WTC11 (cell line): ENCODE measurements at regions not wholly inside any gene's neighbourhood (a gene's known extent, or its start where the extent isn't known, plus 50 kb on each side); places are given as distances from the start of the nearest gene placed in this dataset.

ENCODE experiments used
- ATAC-seq: fragments of 200-7000 bp; cut with Tn5 transposase; 2 replicates; pipeline ENCODE4 v1.10.0; 2021; ENCODE audit warnings: mild to moderate bottlenecking, moderate library complexity
- CTCF ChIA-PET: fragments of 300-600 bp; sonication (Branson Sonifier 250); formaldehyde crosslinking; loops from one replicate; lab custom pipeline; 2021; ENCODE audit warnings: antibody characterized with exemption; lab: Charles Lee
- POLR2A ChIA-PET: fragments of 350-600 bp; sonication (Branson Sonifier 250); formaldehyde crosslinking; loops from one replicate; lab custom pipeline; 2021; ENCODE audit warnings: antibody characterized with exemption; lab: Charles Lee
- DNase-seq: peaks from one replicate; pipeline ENCODE4 v3.0.0; 2021; ENCODE audit warnings: low spot score
- H3K27ac Mint-ChIP-seq: 2 replicates; pipeline ENCODE4 v1.8.0; 2021; ENCODE audit warnings: mixed read lengths
- H3K27me3 Mint-ChIP-seq: 2 replicates; pipeline ENCODE4 v1.8.0; 2021; ENCODE audit warnings: low read depth, mild to moderate bottlenecking, moderate library complexity, mixed read lengths
- H3K36me3 Mint-ChIP-seq: 2 replicates; pipeline ENCODE4 v1.8.0; 2021; ENCODE audit warnings: mixed read lengths
- H3K4me1 Mint-ChIP-seq: 2 replicates; pipeline ENCODE4 v1.8.0; 2022; ENCODE audit warnings: mixed read lengths
- H3K4me3 Mint-ChIP-seq: 2 replicates; pipeline ENCODE4 v1.8.0; 2021; ENCODE audit warnings: mild to moderate bottlenecking, moderate library complexity, mixed read lengths
- H3K9me3 Mint-ChIP-seq: 2 replicates; pipeline ENCODE4 v1.8.0; 2021; ENCODE audit warnings: mixed read lengths
- ATF1 ChIP-seq: sonication (generic); formaldehyde crosslinking; IDR thresholded peaks from 2 replicates; pipeline ENCODE4 v1.8.1; 2023; ENCODE audit warnings: mild to moderate bottlenecking, moderate library complexity, missing genetic modification reagents
- CREB1 ChIP-seq: sonication (generic); formaldehyde crosslinking; IDR thresholded peaks from 2 replicates; pipeline ENCODE4 v1.8.0; 2023; ENCODE audit warnings: mild to moderate bottlenecking, missing genetic modification reagents
- FOXJ3 ChIP-seq: sonication (generic); formaldehyde crosslinking; IDR thresholded peaks from 2 replicates; pipeline ENCODE4 v1.9.0; 2021; ENCODE audit warnings: missing genetic modification reagents, mild to moderate bottlenecking, borderline replicate concordance
- GTF2I ChIP-seq: fragments of 250-450 bp; sonication (Bioruptor Pico); conservative IDR thresholded peaks from 2 replicates; pipeline ENCODE4 v1.4.0; 2021; ENCODE audit warnings: mild to moderate bottlenecking
- MXD4 ChIP-seq: fragments of 250-450 bp; sonication (Bioruptor Pico); IDR thresholded peaks from 2 replicates; pipeline ENCODE4 v1.8.0; 2021; ENCODE audit warnings: mild to moderate bottlenecking, moderate library complexity, borderline replicate concordance
- OVOL2 ChIP-seq: fragments of 250-450 bp; sonication (Bioruptor Pico); IDR thresholded peaks from 2 replicates; pipeline ENCODE4 v1.9.0; 2021; ENCODE audit warnings: mild to moderate bottlenecking, borderline replicate concordance
- RORB ChIP-seq: fragments of 250-450 bp; sonication (Bioruptor Pico); IDR thresholded peaks from 2 replicates; pipeline ENCODE4 v1.9.0; 2021; ENCODE audit warnings: mild to moderate bottlenecking
- SMAD3 ChIP-seq: sonication (generic); formaldehyde crosslinking; IDR thresholded peaks from 2 replicates; pipeline ENCODE4 v1.8.0; 2022; ENCODE audit warnings: missing genetic modification reagents, mild to moderate bottlenecking, borderline replicate concordance
- TCF7 ChIP-seq: sonication (generic); formaldehyde crosslinking; IDR thresholded peaks from 2 replicates; pipeline ENCODE4 v1.8.0; 2022; ENCODE audit warnings: mild to moderate bottlenecking, low read depth, missing genetic modification reagents, moderate library complexity
- ZNF121 ChIP-seq: sonication (generic); formaldehyde crosslinking; IDR thresholded peaks from 2 replicates; pipeline ENCODE4 v1.8.0; 2023; ENCODE audit warnings: missing genetic modification reagents
- ZNF138 ChIP-seq: sonication (generic); formaldehyde crosslinking; conservative IDR thresholded peaks from 2 replicates; pipeline ENCODE4 v1.8.1; 2022; ENCODE audit warnings: mild to moderate bottlenecking, moderate library complexity, missing genetic modification reagents
- ZNF219 ChIP-seq: sonication (generic); formaldehyde crosslinking; IDR thresholded peaks from 2 replicates; pipeline ENCODE4 v1.8.0; 2023; ENCODE audit warnings: missing genetic modification reagents, mild to moderate bottlenecking, borderline replicate concordance
- ZNF317 ChIP-seq: sonication (generic); formaldehyde crosslinking; IDR thresholded peaks from 2 replicates; pipeline ENCODE4 v1.8.1; 2023; ENCODE audit warnings: low read depth, mild to moderate bottlenecking, moderate library complexity, missing genetic modification reagents, borderline replicate concordance
- TF ChIP-seq, protein P1 (sequence below): sonication (generic); formaldehyde crosslinking; IDR thresholded peaks from 2 replicates; pipeline ENCODE4 v1.8.0; 2022; ENCODE audit warnings: mild to moderate bottlenecking, missing genetic modification reagents
- TF ChIP-seq, protein P2 (sequence below): sonication (generic); formaldehyde crosslinking; IDR thresholded peaks from 2 replicates; pipeline ENCODE4 v1.8.1; 2022; ENCODE audit warnings: mild to moderate bottlenecking, missing genetic modification reagents, moderate library complexity, borderline replicate concordance
- TF ChIP-seq, protein P3 (sequence below): sonication (generic); formaldehyde crosslinking; IDR thresholded peaks from 2 replicates; pipeline ENCODE4 v1.8.1; 2022; ENCODE audit warnings: mild to moderate bottlenecking, moderate library complexity, missing genetic modification reagents
- TF ChIP-seq, protein P4 (sequence below): sonication (generic); formaldehyde crosslinking; IDR thresholded peaks from 2 replicates; pipeline ENCODE4 v1.8.1; 2023; ENCODE audit warnings: mild to moderate bottlenecking, missing genetic modification reagents
- TF ChIP-seq, protein P5 (sequence below): fragments of 250-450 bp; sonication (Bioruptor Pico); IDR thresholded peaks from 2 replicates; pipeline ENCODE4 v1.9.0; 2021; ENCODE audit warnings: mild to moderate bottlenecking
- TF ChIP-seq, protein P6 (sequence below): sonication (generic); formaldehyde crosslinking; IDR thresholded peaks from 2 replicates; pipeline ENCODE4 v1.8.1; 2022; ENCODE audit warnings: low read depth, mild to moderate bottlenecking, moderate library complexity, missing genetic modification reagents, borderline replicate concordance

DNA sequence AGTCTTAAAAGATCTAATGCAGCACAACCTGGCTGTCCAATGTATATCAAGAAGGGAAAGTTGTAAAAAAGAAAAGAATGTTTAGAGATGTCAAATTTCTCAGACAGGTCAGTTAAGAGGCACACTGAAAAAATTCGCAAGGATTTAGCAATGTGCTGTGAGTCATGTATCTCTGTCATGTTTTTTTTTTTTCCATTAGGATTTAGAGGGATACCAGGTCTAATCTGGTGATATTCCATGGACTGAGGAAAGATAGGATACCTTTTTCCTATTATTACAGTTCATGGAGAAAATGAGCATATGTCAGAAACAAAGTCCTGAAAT, 815.4 kb upstream of the PCDH10 start:
- Mint-ChIP-seq H3K27ac (no peak overlapping the region), H3K9me3 (peaks cover 36% of the 10 kb centered on the region), H3K4me3 (no peak overlapping the region), H3K4me1 (no peaks in the 10 kb centered on the region), H3K27me3 (no peaks in the 10 kb centered on the region), H3K36me3 (peaks cover 9% of the 10 kb centered on the region; the same call in 1 of the 2 replicates)
- POLR2A ChIA-PET = no interaction called here
- TF ChIP-seq GTF2I (CRISPR knock-in tag) (no peak), ZNF219 (CRISPR knock-in tag) (no peak), FOXJ3 (CRISPR knock-in tag) (no peak)
- CTCF ChIA-PET = interaction anchor here (0.9 to 2.0 kb wide), 3 partner anchors 11 to 165 kb away, joined by 3 to 8 read pairs (median 4); no protein-coding TSS in a partner anchor
- ATAC-seq = no peak
- DNase-seq = no peak

DNA sequence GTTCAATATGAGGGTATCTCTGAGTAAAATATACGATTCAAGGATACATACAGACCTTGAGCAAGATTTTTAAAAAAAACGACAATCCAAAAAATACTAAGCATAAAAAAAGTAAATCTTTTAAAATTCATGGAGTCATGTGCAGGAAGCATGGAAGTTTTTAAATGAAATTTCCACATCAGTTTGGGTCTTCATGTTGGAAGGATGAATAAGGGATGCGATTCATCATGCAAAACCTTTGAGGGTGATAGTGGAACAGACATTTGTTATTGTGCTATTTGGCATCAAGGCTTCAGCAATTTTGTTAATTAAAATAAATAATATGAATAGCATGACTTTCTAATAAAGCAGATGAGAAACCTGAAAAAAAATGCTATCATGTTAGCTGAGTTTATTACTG, 815.0 kb upstream of the PCDH10 start:
- Mint-ChIP-seq H3K27me3 (no peaks in the 10 kb centered on the region), H3K9me3 (peaks cover 36% of the 10 kb centered on the region), H3K4me3 (no peak overlapping the region), H3K4me1 (no peaks in the 10 kb centered on the region), H3K36me3 (peaks cover 6% of the 10 kb centered on the region; the same call in 1 of the 2 replicates), H3K27ac (no peak overlapping the region)
- ATAC-seq = no peak
- DNase-seq = no peak
- no peak for TF ChIP-seq TCF7
- no peak for TF ChIP-seq MXD4 (CRISPR knock-in tag)
- no peak for TF ChIP-seq ZNF121 (CRISPR knock-in tag)
- TF ChIP-seq, protein P1, sequence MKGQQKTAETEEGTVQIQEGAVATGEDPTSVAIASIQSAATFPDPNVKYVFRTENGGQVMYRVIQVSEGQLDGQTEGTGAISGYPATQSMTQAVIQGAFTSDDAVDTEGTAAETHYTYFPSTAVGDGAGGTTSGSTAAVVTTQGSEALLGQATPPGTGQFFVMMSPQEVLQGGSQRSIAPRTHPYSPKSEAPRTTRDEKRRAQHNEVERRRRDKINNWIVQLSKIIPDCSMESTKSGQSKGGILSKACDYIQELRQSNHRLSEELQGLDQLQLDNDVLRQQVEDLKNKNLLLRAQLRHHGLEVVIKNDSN (CRISPR knock-in tag) = no peak
- TF ChIP-seq SMAD3 (CRISPR knock-in tag) = no peak
- TF ChIP-seq RORB = no peak
- TF ChIP-seq, protein P2, sequence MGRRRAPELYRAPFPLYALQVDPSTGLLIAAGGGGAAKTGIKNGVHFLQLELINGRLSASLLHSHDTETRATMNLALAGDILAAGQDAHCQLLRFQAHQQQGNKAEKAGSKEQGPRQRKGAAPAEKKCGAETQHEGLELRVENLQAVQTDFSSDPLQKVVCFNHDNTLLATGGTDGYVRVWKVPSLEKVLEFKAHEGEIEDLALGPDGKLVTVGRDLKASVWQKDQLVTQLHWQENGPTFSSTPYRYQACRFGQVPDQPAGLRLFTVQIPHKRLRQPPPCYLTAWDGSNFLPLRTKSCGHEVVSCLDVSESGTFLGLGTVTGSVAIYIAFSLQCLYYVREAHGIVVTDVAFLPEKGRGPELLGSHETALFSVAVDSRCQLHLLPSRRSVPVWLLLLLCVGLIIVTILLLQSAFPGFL (CRISPR knock-in tag) = no peak
- CTCF ChIA-PET = no interaction called here
- POLR2A ChIA-PET = no interaction called here

DNA sequence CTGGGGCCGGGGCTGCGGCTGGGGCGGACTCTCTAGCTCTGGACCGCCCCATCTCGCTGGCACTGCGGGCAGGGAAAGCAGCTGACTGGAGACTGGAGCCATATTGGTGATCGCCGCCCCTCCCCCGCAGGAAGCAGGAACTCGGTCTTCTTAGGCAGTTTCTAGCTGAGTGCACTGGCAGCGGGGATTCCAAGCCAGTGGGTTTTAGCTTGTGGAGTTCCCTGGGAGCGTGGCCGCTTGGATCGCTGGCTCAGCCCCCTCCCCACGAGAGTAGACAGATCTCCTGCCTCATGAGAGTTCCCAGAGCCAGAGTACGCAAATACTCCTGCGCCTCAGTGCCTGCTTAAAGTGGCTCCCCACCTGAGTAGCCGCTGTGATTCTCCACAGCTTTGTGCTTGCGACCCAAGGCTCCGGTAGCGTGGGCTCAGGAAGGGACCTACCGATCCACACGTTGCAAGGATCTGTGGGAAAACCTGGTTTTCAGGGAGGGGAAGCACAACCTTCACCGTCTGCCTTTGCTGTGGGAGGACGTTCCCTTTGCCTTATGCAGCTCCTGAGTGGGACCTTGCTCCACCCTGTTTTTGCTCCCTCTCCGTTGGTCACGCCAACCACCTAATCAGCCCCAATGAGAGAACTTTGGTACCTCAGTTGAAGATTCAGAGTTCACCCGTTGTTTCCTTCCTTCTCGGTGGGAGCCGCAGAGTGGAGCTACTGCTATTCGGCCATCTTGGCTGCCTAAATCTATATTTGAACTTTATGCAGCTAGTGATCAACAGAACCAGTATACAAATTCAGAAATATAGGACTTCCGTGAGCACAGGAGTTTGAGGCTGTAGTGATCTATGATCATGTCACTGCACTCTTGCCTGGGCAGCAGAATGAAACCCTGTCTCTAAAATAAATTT, 803.9 kb upstream of the PCDH10 start:
- Mint-ChIP-seq H3K27ac (no peak overlapping the region), H3K9me3 (peaks cover 18% of the 10 kb centered on the region), H3K4me1 (0 out of 2 replicates have a peak, but pooled peaks cover 2% of the 10 kb centered on the region), H3K27me3 (no peaks in the 10 kb centered on the region), H3K36me3 (peaks cover 11% of the 10 kb centered on the region), H3K4me3 (no peak overlapping the region)
- ChIA-PET POLR2A (no interaction called here), CTCF (interaction anchor here (1.4 kb wide), 1 partner anchor 12 kb away, joined by 8 read pairs; no protein-coding TSS in a partner anchor)
- no peak for ATAC-seq
- DNase-seq = peak; percentile 14
- TF ChIP-seq, protein P3, sequence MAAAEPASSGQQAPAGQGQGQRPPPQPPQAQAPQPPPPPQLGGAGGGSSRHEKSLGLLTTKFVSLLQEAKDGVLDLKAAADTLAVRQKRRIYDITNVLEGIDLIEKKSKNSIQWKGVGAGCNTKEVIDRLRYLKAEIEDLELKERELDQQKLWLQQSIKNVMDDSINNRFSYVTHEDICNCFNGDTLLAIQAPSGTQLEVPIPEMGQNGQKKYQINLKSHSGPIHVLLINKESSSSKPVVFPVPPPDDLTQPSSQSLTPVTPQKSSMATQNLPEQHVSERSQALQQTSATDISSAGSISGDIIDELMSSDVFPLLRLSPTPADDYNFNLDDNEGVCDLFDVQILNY (CRISPR knock-in tag) = no peak

DNA sequence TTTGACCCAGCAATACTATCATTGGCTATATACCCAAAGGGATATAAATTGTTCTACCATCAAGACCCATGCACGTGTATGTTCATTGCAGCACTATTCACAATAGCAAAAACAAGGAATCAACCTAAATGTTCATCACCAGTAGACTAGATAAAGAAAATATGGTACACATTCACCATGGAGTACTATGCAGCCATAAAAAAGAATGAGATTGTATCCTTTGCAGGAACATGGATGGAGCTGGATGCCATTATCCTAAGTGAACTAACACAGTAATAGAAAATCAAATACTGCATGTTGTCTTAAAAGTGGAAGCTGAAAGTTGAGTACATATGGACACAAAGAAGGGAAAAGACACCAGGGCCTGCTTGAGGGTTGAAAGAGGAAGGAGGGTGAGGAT, 803.1 kb upstream of the PCDH10 start:
- ATAC-seq (no peak), DNase-seq (no peak)
- CTCF ChIA-PET = no interaction called here
- Mint-ChIP-seq H3K9me3 (peaks cover 18% of the 10 kb centered on the region), H3K27ac (no peak overlapping the region), H3K4me3 (no peak overlapping the region), H3K4me1 (0 out of 2 replicates have a peak, but pooled peaks cover 2% of the 10 kb centered on the region), H3K27me3 (no peaks in the 10 kb centered on the region), H3K36me3 (peaks cover 11% of the 10 kb centered on the region)
- POLR2A ChIA-PET = no interaction called here
- TF ChIP-seq CREB1 (CRISPR knock-in tag) = no peak
- TF ChIP-seq, protein P4, sequence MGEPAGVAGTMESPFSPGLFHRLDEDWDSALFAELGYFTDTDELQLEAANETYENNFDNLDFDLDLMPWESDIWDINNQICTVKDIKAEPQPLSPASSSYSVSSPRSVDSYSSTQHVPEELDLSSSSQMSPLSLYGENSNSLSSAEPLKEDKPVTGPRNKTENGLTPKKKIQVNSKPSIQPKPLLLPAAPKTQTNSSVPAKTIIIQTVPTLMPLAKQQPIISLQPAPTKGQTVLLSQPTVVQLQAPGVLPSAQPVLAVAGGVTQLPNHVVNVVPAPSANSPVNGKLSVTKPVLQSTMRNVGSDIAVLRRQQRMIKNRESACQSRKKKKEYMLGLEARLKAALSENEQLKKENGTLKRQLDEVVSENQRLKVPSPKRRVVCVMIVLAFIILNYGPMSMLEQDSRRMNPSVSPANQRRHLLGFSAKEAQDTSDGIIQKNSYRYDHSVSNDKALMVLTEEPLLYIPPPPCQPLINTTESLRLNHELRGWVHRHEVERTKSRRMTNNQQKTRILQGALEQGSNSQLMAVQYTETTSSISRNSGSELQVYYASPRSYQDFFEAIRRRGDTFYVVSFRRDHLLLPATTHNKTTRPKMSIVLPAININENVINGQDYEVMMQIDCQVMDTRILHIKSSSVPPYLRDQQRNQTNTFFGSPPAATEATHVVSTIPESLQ (CRISPR knock-in tag) = no peak
- TF ChIP-seq ATF1 (CRISPR knock-in tag) = no peak
- TF ChIP-seq ZNF317 (CRISPR knock-in tag) = no peak
- TF ChIP-seq, protein P5, sequence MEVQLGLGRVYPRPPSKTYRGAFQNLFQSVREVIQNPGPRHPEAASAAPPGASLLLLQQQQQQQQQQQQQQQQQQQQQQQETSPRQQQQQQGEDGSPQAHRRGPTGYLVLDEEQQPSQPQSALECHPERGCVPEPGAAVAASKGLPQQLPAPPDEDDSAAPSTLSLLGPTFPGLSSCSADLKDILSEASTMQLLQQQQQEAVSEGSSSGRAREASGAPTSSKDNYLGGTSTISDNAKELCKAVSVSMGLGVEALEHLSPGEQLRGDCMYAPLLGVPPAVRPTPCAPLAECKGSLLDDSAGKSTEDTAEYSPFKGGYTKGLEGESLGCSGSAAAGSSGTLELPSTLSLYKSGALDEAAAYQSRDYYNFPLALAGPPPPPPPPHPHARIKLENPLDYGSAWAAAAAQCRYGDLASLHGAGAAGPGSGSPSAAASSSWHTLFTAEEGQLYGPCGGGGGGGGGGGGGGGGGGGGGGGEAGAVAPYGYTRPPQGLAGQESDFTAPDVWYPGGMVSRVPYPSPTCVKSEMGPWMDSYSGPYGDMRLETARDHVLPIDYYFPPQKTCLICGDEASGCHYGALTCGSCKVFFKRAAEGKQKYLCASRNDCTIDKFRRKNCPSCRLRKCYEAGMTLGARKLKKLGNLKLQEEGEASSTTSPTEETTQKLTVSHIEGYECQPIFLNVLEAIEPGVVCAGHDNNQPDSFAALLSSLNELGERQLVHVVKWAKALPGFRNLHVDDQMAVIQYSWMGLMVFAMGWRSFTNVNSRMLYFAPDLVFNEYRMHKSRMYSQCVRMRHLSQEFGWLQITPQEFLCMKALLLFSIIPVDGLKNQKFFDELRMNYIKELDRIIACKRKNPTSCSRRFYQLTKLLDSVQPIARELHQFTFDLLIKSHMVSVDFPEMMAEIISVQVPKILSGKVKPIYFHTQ (CRISPR knock-in tag) = no peak
- TF ChIP-seq TCF7 = no peak
- TF ChIP-seq RORB = no peak
- TF ChIP-seq ZNF138 (CRISPR knock-in tag) = no peak
- TF ChIP-seq, protein P6, sequence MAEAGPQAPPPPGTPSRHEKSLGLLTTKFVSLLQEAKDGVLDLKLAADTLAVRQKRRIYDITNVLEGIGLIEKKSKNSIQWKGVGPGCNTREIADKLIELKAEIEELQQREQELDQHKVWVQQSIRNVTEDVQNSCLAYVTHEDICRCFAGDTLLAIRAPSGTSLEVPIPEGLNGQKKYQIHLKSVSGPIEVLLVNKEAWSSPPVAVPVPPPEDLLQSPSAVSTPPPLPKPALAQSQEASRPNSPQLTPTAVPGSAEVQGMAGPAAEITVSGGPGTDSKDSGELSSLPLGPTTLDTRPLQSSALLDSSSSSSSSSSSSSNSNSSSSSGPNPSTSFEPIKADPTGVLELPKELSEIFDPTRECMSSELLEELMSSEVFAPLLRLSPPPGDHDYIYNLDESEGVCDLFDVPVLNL (CRISPR knock-in tag) = no peak
- TF ChIP-seq OVOL2 = no peak
